IPS-18a (cell line): ENCODE measurements at regions not wholly inside any gene's neighbourhood (a gene's known extent, or its start where the extent isn't known, plus 50 kb on each side); places are given as distances from the start of the nearest gene placed in this dataset.
A peak's percentile ranks its signal among the peaks of the same experiment; 100 is the strongest.

ENCODE experiments used
- H3K27ac ChIP-seq: one replicate; pipeline ENCODE4 v1.5.1; 2013; ENCODE audit warnings: low read length
- H3K27me3 ChIP-seq: one replicate; pipeline ENCODE4 v1.6.1; 2013; ENCODE audit warnings: mild to moderate bottlenecking, low read length; ENCODE audit not compliant: control insufficient read depth, insufficient read depth
- H3K36me3 ChIP-seq: one replicate; pipeline ENCODE4 v1.6.1; 2013; ENCODE audit warnings: low read depth, low read length; ENCODE audit not compliant: control insufficient read depth
- H3K4me1 ChIP-seq: one replicate; pipeline ENCODE4 v1.6.1; 2013; ENCODE audit warnings: low read depth, low read length; ENCODE audit not compliant: control insufficient read depth
- H3K4me3 ChIP-seq: one replicate; pipeline ENCODE4 v1.5.1; 2013; ENCODE audit warnings: low read length
- H3K9ac ChIP-seq: one replicate; pipeline ENCODE4 v1.6.1; 2013; ENCODE audit warnings: mild to moderate bottlenecking, low read length, moderate library complexity
- H3K9me3 ChIP-seq: one replicate; pipeline ENCODE4 v1.6.1; 2013; ENCODE audit warnings: low read depth, low read length; ENCODE audit not compliant: control insufficient read depth

DNA sequence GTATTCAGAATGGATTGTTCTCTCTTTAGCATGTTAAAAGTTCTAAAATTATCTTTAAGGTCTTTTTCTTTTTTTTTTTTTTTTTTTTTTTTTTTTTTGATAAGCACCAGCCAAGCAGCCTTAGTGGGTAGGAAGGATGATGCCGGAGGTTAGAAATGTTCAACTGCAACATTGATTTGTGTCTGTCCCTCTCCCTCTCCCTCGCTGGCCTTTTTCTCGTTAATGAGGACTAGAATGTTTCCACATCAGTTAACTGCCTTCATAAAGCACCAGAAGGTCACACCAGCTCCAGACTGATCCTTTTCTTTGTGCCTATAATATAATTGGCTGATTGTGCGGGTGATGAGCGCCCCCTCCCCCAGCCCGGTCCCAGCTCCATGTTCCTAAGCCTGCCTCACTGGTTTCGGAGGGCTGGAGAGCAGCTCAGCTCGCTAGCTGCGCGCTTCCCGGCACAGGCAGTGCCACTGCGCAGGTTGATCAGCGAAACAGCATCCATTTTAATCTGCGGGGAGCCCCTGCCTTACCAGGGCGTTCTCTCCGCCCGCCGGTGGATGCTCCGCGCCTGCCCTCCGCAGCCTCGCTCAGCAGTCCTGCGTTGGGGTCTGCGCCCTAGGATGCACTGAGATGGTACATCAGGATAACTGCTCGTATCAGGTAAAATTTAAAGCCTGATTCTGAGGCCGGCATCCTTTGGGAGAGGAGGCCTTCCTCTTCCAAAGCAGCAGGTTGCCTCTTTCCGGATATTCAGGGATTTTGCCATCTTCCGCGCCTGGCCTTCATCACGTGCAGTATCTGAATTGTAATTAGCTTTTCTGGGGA lies 148.9 kb upstream of the IL12A start, which contains the start of gene SCHIP1:
SCHIP1 (plus strand) TSS at position 301 of the 819 bp plus-strand sequence.
- Histone ChIP-seq H3K4me1 (peaks cover 12% of the 10 kb centered on the region), H3K4me3 (peak within 1 kb of the TSS; percentile 68), H3K9me3 (no peaks in the 10 kb centered on the region), H3K36me3 (no peaks in the 10 kb centered on the region), H3K27me3 (no peaks in the 10 kb centered on the region), H3K9ac (peak within 1 kb of the TSS; percentile 79), H3K27ac (peak within 1 kb of the TSS; percentile 61)

DNA sequence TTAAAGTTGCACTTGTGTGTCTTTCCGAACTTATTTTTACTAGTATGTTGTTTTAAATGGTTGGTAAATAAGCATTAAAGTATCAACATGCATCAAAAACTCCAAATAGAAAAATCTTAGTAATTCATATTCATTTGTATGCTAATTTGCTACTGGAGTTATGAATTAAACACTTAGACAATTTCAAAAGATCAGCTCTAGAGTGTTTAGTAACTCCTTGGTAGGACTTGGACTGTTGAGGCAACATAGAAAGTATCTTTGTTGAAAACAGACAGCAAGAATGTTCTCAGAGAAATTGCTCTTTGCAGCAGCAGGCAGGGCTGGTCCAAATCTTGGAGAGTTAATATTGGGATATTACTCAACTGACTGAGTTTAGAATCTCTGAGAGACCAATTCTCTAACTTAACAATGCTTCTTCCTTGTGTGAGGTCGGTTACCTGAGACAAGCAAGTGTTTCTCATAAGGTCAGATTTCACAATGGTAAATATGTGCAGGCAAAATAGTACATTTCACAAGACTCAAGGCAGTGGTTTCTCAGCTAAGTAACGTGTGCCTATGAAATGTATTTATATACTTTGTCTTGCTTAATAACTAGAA lies 147.8 kb upstream of the IL12A start:
- no peaks in the 10 kb centered on the region for H3K9me3 ChIP-seq
- H3K4me1 ChIP-seq, result peaks cover 13% of the 10 kb centered on the region
- H3K27me3 ChIP-seq, result no peaks in the 10 kb centered on the region
- no peaks in the 10 kb centered on the region for H3K36me3 ChIP-seq
- peak overlapping the region; percentile 68 for H3K4me3 ChIP-seq
- H3K27ac ChIP-seq, result peak overlapping the region; percentile 61
- H3K9ac ChIP-seq, result peak overlapping the region; percentile 79

DNA sequence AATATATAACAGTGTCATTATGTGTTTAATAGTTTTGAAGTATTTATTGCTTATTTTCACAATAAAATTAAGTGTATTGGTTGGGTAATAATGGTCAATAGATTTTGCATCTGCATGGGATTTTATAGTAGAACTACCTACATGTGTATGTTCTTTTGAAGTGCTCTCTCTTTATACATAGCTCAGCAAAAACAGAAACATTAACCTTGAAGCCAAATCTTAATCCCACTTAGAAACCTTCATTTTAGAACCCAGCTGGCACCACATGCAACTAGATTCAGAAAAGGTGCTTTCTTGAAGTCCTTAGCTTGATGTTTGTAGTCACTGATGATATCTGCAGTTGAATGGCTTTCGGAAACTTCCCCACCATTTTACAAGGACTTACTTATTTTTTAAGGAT lies 146.9 kb upstream of the IL12A start:
- H3K4me3 ChIP-seq, result no peak overlapping the region
- H3K27ac ChIP-seq, result no peak overlapping the region
- no peaks in the 10 kb centered on the region for H3K36me3 ChIP-seq
- H3K27me3 ChIP-seq, result no peaks in the 10 kb centered on the region
- H3K4me1 ChIP-seq, result peaks cover 19% of the 10 kb centered on the region
- H3K9me3 ChIP-seq, result no peaks in the 10 kb centered on the region
- H3K9ac ChIP-seq, result no peak overlapping the region

DNA sequence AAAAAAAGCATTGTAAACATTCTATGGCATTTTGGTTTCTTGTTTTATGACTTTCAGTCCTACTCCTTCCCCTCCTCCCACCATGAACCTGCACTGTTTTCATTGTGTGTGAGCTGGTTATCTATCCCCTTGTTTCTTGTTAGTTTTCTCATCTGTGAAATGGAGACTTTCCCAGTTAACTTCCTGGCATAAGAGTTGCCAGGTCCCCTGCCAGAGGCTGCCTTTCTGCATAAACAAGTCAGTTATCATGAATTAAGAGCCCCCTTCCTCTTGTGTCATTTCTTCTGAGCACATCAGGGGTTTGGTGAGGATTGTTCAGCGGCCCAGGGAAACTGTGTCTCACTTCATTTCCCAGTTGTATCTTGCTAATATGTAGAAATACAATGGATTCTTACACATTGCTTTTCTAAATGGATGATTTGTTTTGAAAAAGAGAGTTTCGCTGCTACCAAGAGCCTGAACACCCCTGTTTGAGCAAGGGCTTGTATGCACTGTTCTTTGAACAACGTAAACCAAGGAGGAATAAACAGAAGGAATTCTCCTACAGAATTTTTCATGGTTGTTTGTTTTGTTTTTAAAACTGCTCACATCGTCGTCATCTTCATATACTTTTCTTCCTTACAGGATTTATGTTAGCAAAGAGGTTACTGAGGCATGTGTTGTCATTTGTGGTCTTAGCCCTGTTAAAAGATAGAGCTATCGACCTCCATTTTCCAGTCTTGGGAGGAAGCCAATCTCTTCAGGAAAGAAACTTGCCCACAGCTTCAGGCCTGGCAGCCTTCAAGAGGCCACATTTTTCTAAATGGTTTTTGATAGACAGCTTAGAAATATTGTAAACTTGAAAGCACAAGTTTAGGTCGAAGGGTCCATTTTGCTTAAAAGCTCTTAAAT lies 144.6 kb upstream of the IL12A start:
- Histone ChIP-seq H3K4me1 (peaks cover 19% of the 10 kb centered on the region), H3K9ac (no peak overlapping the region), H3K4me3 (no peak overlapping the region), H3K36me3 (no peaks in the 10 kb centered on the region), H3K9me3 (no peaks in the 10 kb centered on the region), H3K27ac (no peak overlapping the region), H3K27me3 (no peaks in the 10 kb centered on the region)

DNA sequence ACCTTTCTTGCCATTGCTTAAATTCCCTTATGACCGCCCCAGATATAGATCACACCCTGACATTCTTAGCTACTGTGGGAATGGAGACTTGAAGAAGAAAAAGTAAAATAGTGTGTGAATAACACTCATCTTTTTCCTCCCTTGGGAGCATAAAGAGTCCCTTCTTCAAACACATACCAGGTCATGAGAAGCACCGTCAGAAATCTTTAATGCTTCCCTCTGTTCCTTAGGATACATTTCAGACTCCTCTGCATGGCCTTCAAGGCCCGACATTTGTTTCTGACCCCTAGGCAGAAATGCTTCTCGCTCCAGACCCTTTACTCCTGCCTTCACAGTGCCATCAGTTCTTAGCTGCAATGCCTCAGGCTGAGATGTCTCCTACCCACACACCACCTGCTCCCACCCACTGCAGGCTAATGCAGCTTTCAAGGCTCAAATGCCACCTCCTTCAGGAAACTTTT lies 143.8 kb upstream of the IL12A start:
- Histone ChIP-seq H3K9ac (no peak overlapping the region), H3K36me3 (no peaks in the 10 kb centered on the region), H3K27me3 (no peaks in the 10 kb centered on the region), H3K9me3 (no peaks in the 10 kb centered on the region), H3K4me1 (peaks cover 19% of the 10 kb centered on the region), H3K27ac (no peak overlapping the region), H3K4me3 (no peak overlapping the region)

DNA sequence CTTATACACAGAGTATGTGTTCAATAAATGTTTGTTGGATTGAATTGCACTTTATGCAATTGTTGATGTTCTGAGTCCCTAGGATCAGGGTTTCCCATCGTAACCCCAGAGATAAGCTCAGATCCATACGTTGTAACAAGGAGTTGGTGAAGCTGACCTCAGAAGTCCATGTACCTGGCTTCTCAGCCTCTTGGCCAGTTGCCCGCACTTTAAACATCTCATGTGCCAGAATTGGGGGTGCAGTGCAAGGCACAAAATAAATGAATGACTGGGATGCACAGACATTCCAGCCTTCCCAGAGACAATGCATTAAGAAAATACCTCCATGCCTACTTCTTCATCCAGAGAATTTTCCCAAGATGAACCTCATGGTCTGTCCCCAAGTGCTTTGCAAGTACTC lies 142.9 kb upstream of the IL12A start:
- Histone ChIP-seq H3K9me3 (no peaks in the 10 kb centered on the region), H3K4me3 (no peak overlapping the region), H3K27ac (no peak overlapping the region), H3K9ac (no peak overlapping the region), H3K4me1 (peaks cover 13% of the 10 kb centered on the region), H3K27me3 (no peaks in the 10 kb centered on the region), H3K36me3 (no peaks in the 10 kb centered on the region)

DNA sequence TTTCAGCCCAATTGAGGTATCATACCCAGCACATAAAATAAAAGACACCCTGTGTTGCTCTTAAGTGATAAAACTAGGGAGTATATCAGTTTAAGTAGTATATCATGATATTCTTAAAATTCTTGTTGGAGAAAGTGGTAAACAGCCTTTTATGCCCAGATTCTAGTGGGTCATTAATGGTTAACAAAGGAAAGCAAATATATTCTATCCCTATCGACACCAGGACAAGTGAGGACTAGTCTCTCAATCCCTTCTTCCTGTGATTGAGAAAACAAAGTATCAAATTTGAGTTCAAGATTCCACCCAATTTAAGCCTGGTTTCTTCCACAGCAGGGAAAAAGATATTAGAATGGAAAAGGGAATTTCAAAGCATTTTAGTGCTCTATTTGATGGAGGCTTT lies 142.4 kb upstream of the IL12A start:
- no peak overlapping the region for H3K9ac ChIP-seq
- no peak overlapping the region for H3K27ac ChIP-seq
- H3K4me1 ChIP-seq, result peaks cover 13% of the 10 kb centered on the region

DNA sequence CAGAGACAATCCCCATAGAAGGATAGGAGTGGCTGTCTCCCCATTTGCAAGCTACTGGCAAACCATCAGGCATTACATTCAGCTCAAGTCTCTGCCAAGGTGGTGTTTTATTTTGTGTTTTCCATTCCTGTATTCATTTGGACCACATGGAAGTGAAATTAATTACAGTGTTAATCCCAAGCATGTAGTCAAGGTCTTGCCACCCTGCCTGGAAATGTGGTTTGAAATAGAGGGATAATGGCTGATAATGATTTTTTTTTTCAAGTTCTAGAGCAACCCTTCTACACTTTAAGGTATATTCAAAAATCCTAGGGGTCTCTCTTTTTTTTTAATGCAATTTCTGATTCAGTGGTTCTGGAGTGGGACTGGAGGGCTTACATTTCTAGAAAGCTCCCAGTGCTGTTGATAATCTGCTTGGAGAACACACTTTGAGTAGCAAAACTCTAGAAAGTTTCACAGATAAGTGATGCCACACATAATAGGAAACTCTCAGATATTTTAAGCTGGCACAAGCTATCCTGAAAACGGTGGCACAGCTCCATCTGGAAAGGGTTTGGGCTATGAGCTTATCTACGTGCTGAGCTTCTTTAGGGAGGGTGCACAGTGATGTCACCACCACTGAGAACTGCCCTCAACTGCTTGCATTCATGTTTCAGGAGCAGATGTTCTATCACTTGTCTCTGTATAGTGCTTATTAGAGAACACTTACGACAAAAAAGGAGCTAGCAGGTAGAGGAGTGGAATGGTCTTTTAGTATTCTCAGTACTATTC lies 140.1 kb upstream of the IL12A start:
- Histone ChIP-seq H3K27me3 (no peaks in the 10 kb centered on the region), H3K9ac (no peak overlapping the region), H3K9me3 (no peaks in the 10 kb centered on the region), H3K27ac (no peak overlapping the region), H3K4me3 (no peak overlapping the region), H3K4me1 (peaks cover 31% of the 10 kb centered on the region), H3K36me3 (no peaks in the 10 kb centered on the region)

More for the DNA sequence above, 142.4 kb upstream of the IL12A start:
- H3K9me3 ChIP-seq, result no peaks in the 10 kb centered on the region
- no peak overlapping the region for H3K4me3 ChIP-seq
- no peaks in the 10 kb centered on the region for H3K27me3 ChIP-seq
- H3K36me3 ChIP-seq, result no peaks in the 10 kb centered on the region

DNA sequence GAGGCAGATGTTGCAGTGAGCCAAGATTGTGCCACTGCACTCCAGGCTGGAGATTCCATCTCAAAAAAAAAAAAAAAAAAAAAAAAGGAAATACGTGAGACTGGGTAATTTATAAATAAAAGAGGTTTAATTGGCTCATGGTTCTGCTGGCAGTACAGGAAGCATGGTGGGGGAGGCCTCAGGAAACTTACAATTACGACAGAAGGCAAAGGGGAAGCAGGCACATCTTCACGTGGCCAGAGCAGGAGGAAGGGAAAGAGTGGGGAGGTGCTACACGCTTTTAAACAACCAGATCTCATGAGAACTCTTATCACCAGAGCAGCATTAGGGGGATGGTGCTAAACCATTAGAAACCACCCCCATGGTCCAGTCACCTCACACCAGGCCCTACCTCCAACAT lies 138.2 kb upstream of the IL12A start:
- Histone ChIP-seq H3K27me3 (no peaks in the 10 kb centered on the region), H3K27ac (no peak overlapping the region), H3K9me3 (no peaks in the 10 kb centered on the region), H3K4me3 (no peak overlapping the region), H3K9ac (no peak overlapping the region), H3K4me1 (peaks cover 34% of the 10 kb centered on the region), H3K36me3 (no peaks in the 10 kb centered on the region)

DNA sequence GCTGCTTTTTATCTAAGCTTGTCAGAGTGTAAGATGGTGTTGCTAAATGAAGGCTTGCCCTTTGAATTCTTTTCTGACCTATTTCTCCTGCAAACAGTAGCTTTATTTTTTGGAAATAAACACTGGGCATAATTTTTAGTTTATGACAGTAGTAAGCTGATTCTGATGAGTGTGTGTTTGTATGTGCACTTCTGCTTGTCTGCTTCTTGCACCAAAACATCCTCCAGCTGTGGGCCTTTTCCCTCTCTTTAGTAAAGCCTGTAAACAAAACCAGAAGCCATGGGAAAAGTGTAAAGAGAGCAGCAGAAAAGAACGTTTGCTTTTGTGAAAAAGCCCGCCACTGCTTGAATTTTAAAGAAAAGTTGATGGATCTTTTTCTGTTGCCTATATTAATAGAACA lies 136.4 kb upstream of the IL12A start:
- Histone ChIP-seq H3K4me3 (no peak overlapping the region), H3K27ac (no peak overlapping the region), H3K9me3 (no peaks in the 10 kb centered on the region), H3K36me3 (no peaks in the 10 kb centered on the region), H3K4me1 (peaks cover 26% of the 10 kb centered on the region), H3K27me3 (no peaks in the 10 kb centered on the region), H3K9ac (no peak overlapping the region)
